DLD1 (cell line): ENCODE measurements at regions not wholly inside any gene's neighbourhood (a gene's known extent, or its start where the extent isn't known, plus 50 kb on each side); places are given as distances from the start of the nearest gene placed in this dataset.
"Not testable (repeated sequence)": the region's sequence is repeated elsewhere in the genome, so short reads cannot be mapped to it uniquely, and the experiment has no call there.

Experiments used
- in situ Hi-C: cut with HindIII; loops from 2 replicates; pipeline ENCODE4 v1.10.0; 2017; ENCODE audit warnings: low sequenced_read_pairs

GRCh38 chr3:69649120-69650065 lies 89.9 kb upstream of the MITF start:
- in situ Hi-C loops, result loop anchor here (25.0 kb wide), 1 partner anchor 537 kb away; the partner anchor contains the start of gene LMOD3

- in situ Hi-C loops, result no loop called here
Observed at GRCh38 chr3:69648126-69648525, 91.1 kb upstream of the MITF start.

GRCh38 chr3:69647511-69648110 lies 91.7 kb upstream of the MITF start:
- in situ Hi-C loops, result no loop called here

- in situ Hi-C loops, result no loop called here
Observed at GRCh38 chr3:69647081-69647480, 92.2 kb upstream of the MITF start.

- in situ Hi-C loops, result no loop called here
Observed at GRCh38 chr3:69646287-69647067, 92.8 kb upstream of the MITF start.

GRCh38 chr3:69642606-69643005 lies 96.7 kb upstream of the MITF start:
- in situ Hi-C loops, result no loop called here

- in situ Hi-C loops, result no loop called here
Observed at GRCh38 chr3:69639851-69640250, 99.4 kb upstream of the MITF start.

DNA sequence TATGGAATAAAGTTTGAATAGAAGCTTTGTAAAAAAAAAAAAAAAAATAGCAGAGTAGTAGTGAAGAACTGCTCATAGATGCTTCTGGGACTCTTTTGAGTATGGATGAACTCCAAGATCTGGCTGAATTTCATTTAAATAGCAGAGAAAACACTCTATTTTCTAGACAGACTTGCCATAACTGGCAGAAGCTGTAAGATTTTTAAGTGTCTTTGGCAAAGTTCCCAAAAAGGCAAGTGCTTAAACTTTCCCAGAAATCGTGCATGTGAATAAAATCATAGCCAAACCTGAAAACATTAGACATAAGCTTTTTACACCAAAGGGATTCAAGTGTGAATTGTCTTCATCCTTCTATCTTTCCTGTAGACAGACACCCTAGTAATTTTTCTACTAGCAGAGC lies 110.3 kb upstream of the MITF start:
- in situ Hi-C loops, result no loop called here

- in situ Hi-C loops, result no loop called here
Observed at GRCh38 chr3:69613286-69613685, 126.0 kb upstream of the MITF start.

- in situ Hi-C loops, result no loop called here
Observed at GRCh38 chr3:69612791-69613190, 126.5 kb upstream of the MITF start.

- in situ Hi-C loops, result not testable (repeated sequence)
Observed at GRCh38 chr3:69609566-69609965, 129.7 kb upstream of the MITF start.

GRCh38 chr3:69607466-69608305 lies 131.6 kb upstream of the MITF start:
- in situ Hi-C loops, result no loop called here

- in situ Hi-C loops, result no loop called here
Observed at GRCh38 chr3:69605867-69606266, 133.4 kb upstream of the MITF start.

GRCh38 chr3:69604735-69605450 lies 134.4 kb upstream of the MITF start:
- in situ Hi-C loops, result no loop called here

DNA sequence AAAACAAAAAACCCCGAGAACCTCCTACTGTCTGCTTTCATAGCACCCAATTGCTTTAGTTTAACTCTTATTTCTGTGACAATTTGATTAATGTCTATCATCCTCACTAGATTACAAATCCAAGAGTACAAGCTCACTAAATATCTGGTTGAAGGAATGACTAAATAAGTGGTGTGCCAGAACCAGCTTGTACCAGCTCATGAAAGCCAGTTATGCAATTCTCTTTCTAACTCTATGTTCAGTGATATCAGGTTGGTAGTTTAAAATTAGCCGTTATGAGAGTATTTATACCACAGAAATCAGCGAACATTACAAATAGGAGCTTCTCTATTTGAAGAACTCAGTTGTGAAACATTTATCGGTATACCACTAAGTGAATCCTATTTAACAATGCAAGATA lies 137.2 kb upstream of the MITF start:
- in situ Hi-C loops, result no loop called here

- in situ Hi-C loops, result no loop called here
Observed at GRCh38 chr3:69594286-69594685, 145.0 kb upstream of the MITF start.

DNA sequence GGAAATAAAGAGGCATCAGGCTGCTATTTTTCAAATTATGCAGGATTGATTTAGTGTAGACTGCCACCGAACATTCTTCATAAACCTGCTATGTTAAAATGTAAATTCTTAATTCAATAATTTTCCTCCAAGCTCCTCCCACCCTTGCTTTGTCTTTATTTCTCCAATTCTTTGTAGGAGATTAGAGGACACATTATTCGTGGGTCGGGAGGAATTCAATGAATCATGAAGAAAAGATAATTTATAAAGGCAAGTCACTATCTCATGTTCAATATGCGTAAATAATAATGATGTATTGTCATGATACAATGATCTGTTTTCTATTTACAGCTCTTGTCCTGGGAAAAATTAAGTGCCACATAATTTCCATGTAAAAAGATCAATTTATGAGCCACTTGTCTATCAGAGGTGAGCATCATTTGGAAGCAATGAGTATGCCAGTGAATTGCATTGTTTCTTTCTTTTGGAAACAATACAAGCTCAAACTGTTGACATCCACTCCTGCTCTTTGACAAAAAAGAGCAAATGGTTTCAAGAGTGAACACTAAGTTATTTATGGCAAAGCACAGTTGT lies 148.0 kb upstream of the MITF start:
- in situ Hi-C loops, result no loop called here

DNA sequence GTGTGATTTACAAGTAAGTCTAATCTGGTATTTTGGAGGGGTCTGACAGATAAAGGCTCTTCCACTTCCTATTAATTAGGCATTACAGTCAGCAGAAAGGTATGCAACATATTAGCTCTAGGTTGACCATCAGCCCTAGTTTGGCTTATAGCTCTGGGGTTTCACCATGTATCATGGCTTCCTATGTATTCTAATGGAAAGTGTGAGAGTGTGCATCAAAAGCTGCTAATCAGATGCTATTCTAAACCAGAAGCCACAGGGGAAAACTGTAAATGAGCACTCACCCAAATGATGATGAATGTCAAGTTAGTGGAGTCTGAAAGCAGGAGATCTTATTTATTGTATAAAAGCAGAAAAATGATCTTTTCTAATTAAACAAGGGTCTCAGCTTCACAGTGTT lies 149.2 kb upstream of the MITF start:
- in situ Hi-C loops, result no loop called here

GRCh38 chr3:69588170-69588569 lies 151.1 kb upstream of the MITF start:
- in situ Hi-C loops, result no loop called here

GRCh38 chr3:69585472-69585871 lies 153.8 kb upstream of the MITF start:
- in situ Hi-C loops, result no loop called here
